HepG2 (cell line): ENCODE measurements at regions not wholly inside any gene's neighbourhood (a gene's known extent, or its start where the extent isn't known, plus 50 kb on each side); places are given as distances from the start of the nearest gene placed in this dataset.

Experiments
- MAFK ChIP-seq, 2 experiments: IDR thresholded peaks in 1 of 2; conservative IDR thresholded peaks in 1 of 2; 2 replicates each; pipeline ENCODE4 v1.6.1; 2011; ENCODE audit warnings: improper control_type of control experiment in 2 of 2, low read length in 2 of 2
- MYNN ChIP-seq: sonication (generic); formaldehyde crosslinking; IDR thresholded peaks from 2 replicates; pipeline ENCODE4 v1.4.0; 2020; ENCODE audit warnings: mild to moderate bottlenecking, low read depth, missing genetic modification reagents
- NAIF1 ChIP-seq: sonication (generic); formaldehyde crosslinking; IDR thresholded peaks from 2 replicates; pipeline ENCODE4 v1.5.0; 2020; ENCODE audit warnings: mild to moderate bottlenecking, missing genetic modification reagents, borderline replicate concordance
- NCOA2 ChIP-seq: sonication (generic); formaldehyde crosslinking; IDR thresholded peaks from 2 replicates; pipeline ENCODE4 v1.8.0; 2022; ENCODE audit warnings: inconsistent platforms
- POLR2A ChIP-seq, 2 experiments: IDR thresholded peaks; 2 replicates each; pipeline ENCODE4 v1.6.1; 2011; ENCODE audit warnings: low read depth in 2 of 2, low read length in 2 of 2, mild to moderate bottlenecking in 1 of 2, moderate library complexity in 1 of 2; ENCODE audit not compliant: insufficient read depth in 1 of 2
- RELA ChIP-seq: sonication (generic); formaldehyde crosslinking; IDR thresholded peaks from 2 replicates; pipeline ENCODE4 v1.4.0; 2020; ENCODE audit warnings: missing genetic modification reagents
- SP2 ChIP-seq: sonication (generic); formaldehyde crosslinking; IDR thresholded peaks from 2 replicates; pipeline ENCODE4 v1.5.1; 2020; ENCODE audit warnings: mild to moderate bottlenecking, missing genetic modification reagents
- ZNF234 ChIP-seq: sonication (generic); formaldehyde crosslinking; conservative IDR thresholded peaks from 2 replicates; pipeline ENCODE4 v1.5.1; 2020; ENCODE audit warnings: mild to moderate bottlenecking, missing genetic modification reagents
- ZNF510 ChIP-seq: sonication (generic); formaldehyde crosslinking; IDR thresholded peaks from 2 replicates; pipeline ENCODE4 v1.4.0; 2020; ENCODE audit warnings: low read depth, mild to moderate bottlenecking, missing genetic modification reagents
- ZNF558 ChIP-seq: sonication (generic); formaldehyde crosslinking; IDR thresholded peaks from 2 replicates; pipeline ENCODE4 v1.9.0; 2022; ENCODE audit warnings: mild to moderate bottlenecking, missing genetic modification reagents, borderline replicate concordance
- TF ChIP-seq, protein P1 (sequence below): sonication (generic); formaldehyde crosslinking; conservative IDR thresholded peaks from 2 replicates; pipeline ENCODE4 v1.8.0; 2022; ENCODE audit warnings: mild to moderate bottlenecking, moderate library complexity, missing genetic modification reagents
- TF ChIP-seq, protein P2 (sequence below): sonication (generic); formaldehyde crosslinking; IDR thresholded peaks from 2 replicates; pipeline ENCODE4 v1.4.0; 2020; ENCODE audit warnings: missing genetic modification reagents
- TF ChIP-seq, protein P3 (sequence below): sonication (generic); formaldehyde crosslinking; IDR thresholded peaks from 2 replicates; pipeline ENCODE4 v1.5.0; 2020; ENCODE audit warnings: mild to moderate bottlenecking, missing genetic modification reagents, moderate library complexity
- TF ChIP-seq, protein P4 (sequence below): IDR thresholded peaks from 2 replicates; pipeline ENCODE4 v1.6.1; 2016

DNA sequence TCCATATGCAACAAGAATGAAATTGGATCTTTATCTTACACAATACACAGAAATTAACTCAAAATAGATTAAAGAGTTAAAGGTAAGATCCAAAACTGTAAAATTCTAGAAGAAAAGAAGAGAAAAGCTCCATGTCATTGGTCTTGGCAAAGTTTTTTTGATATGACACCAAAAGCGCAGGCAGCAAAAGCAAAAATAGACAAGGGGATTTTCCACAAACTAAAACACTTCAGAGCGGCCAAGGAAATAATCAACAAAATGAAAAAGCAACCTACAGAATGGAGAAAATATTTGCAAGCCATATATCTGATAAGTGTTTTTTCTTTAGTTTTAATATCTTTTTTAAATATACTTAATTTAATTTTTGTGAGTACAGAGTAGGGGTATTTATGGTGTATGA lies 112.8 kb upstream of the CAB39 start:
- no peak for TF ChIP-seq POLR2A (IDR thresholded peaks at IDR 0.05; ENCODE audit: insufficient read depth in 1 of 2, low read depth in 2 of 2, low read length in 2 of 2)
- TF ChIP-seq, protein P1, sequence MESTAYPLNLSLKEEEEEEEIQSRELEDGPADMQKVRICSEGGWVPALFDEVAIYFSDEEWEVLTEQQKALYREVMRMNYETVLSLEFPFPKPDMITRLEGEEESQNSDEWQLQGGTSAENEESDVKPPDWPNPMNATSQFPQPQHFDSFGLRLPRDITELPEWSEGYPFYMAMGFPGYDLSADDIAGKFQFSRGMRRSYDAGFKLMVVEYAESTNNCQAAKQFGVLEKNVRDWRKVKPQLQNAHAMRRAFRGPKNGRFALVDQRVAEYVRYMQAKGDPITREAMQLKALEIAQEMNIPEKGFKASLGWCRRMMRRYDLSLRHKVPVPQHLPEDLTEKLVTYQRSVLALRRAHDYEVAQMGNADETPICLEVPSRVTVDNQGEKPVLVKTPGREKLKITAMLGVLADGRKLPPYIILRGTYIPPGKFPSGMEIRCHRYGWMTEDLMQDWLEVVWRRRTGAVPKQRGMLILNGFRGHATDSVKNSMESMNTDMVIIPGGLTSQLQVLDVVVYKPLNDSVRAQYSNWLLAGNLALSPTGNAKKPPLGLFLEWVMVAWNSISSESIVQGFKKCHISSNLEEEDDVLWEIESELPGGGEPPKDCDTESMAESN (CRISPR knock-in tag), result no peak
- TF ChIP-seq, protein P2, sequence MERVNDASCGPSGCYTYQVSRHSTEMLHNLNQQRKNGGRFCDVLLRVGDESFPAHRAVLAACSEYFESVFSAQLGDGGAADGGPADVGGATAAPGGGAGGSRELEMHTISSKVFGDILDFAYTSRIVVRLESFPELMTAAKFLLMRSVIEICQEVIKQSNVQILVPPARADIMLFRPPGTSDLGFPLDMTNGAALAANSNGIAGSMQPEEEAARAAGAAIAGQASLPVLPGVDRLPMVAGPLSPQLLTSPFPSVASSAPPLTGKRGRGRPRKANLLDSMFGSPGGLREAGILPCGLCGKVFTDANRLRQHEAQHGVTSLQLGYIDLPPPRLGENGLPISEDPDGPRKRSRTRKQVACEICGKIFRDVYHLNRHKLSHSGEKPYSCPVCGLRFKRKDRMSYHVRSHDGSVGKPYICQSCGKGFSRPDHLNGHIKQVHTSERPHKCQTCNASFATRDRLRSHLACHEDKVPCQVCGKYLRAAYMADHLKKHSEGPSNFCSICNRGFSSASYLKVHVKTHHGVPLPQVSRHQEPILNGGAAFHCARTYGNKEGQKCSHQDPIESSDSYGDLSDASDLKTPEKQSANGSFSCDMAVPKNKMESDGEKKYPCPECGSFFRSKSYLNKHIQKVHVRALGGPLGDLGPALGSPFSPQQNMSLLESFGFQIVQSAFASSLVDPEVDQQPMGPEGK (CRISPR knock-in tag), result no peak
- no peak for TF ChIP-seq RELA
- no peak for TF ChIP-seq NAIF1 (CRISPR knock-in tag)
- TF ChIP-seq ZNF234 (CRISPR knock-in tag), result no peak
- no peak for TF ChIP-seq NCOA2 (CRISPR knock-in tag)
- TF ChIP-seq SP2, result no peak
- TF ChIP-seq MAFK (conservative IDR thresholded peaks at IDR 0.05 in 1 of 2, IDR thresholded peaks at IDR 0.05 in 1 of 2; ENCODE audit: low read length in 2 of 2), result no peak
- TF ChIP-seq, protein P3, sequence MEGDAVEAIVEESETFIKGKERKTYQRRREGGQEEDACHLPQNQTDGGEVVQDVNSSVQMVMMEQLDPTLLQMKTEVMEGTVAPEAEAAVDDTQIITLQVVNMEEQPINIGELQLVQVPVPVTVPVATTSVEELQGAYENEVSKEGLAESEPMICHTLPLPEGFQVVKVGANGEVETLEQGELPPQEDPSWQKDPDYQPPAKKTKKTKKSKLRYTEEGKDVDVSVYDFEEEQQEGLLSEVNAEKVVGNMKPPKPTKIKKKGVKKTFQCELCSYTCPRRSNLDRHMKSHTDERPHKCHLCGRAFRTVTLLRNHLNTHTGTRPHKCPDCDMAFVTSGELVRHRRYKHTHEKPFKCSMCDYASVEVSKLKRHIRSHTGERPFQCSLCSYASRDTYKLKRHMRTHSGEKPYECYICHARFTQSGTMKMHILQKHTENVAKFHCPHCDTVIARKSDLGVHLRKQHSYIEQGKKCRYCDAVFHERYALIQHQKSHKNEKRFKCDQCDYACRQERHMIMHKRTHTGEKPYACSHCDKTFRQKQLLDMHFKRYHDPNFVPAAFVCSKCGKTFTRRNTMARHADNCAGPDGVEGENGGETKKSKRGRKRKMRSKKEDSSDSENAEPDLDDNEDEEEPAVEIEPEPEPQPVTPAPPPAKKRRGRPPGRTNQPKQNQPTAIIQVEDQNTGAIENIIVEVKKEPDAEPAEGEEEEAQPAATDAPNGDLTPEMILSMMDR (CRISPR knock-in tag), result no peak
- TF ChIP-seq, protein P4, sequence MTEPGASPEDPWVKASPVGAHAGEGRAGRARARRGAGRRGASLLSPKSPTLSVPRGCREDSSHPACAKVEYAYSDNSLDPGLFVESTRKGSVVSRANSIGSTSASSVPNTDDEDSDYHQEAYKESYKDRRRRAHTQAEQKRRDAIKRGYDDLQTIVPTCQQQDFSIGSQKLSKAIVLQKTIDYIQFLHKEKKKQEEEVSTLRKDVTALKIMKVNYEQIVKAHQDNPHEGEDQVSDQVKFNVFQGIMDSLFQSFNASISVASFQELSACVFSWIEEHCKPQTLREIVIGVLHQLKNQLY (CRISPR knock-in tag), result no peak
- TF ChIP-seq ZNF510, result no peak
- TF ChIP-seq MYNN (CRISPR knock-in tag), result no peak
- no peak for TF ChIP-seq ZNF558 (CRISPR knock-in tag)
